DND-41 (cell line): ENCODE measurements at regions not wholly inside any gene's neighbourhood (a gene's known extent, or its start where the extent isn't known, plus 50 kb on each side); places are given as distances from the start of the nearest gene placed in this dataset.

Experiments used
- ATAC-seq: fragments of 200-7000 bp; cut with Tn5 transposase; 3 replicates; pipeline ENCODE4 v1.9.1; 2021; ENCODE audit warnings: low read depth; ENCODE audit not compliant: insufficient read depth
- DNase-seq: peaks from one replicate; pipeline ENCODE4 v3.0.0-alpha.2; 2020
- H2AFZ ChIP-seq: 2 replicates; pipeline ENCODE4 v1.6.0; 2012; ENCODE audit warnings: low read depth, low read length
- H3K27ac ChIP-seq: 2 replicates; pipeline ENCODE4 v1.5.1; 2012; ENCODE audit warnings: low read length, inconsistent platforms
- H3K27me3 ChIP-seq: fragments of 200-600 bp; sonication (generic); 2 replicates; pipeline ENCODE4 v1.6.0; 2012; ENCODE audit warnings: low read length, mild to moderate bottlenecking, inconsistent platforms; ENCODE audit not compliant: insufficient read depth, poor library complexity
- H3K36me3 ChIP-seq: 2 replicates; pipeline ENCODE4 v1.5.1; 2012; ENCODE audit warnings: low read length, inconsistent platforms; ENCODE audit not compliant: insufficient read depth
- H3K4me1 ChIP-seq: 2 replicates; pipeline ENCODE4 v1.5.1; 2012; ENCODE audit warnings: mild to moderate bottlenecking, low read length; ENCODE audit not compliant: insufficient read depth
- H3K4me2 ChIP-seq: 2 replicates; pipeline ENCODE4 v1.6.0; 2012; ENCODE audit warnings: mild to moderate bottlenecking, moderate library complexity, low read length, inconsistent platforms; ENCODE audit not compliant: insufficient read depth
- H3K4me3 ChIP-seq, 2 experiments: fragments of 200-600 bp in 1 of 2; shearing (Covaris generic) in 1 of 2; 2 replicates each; pipeline ENCODE4 v1.5.1; 2012 to 2016; ENCODE audit warnings: inconsistent platforms in 2 of 2, low read length in 2 of 2, mild to moderate bottlenecking in 2 of 2, low read depth in 1 of 2, moderate library complexity in 1 of 2
- H3K79me2 ChIP-seq: 2 replicates; pipeline ENCODE4 v1.6.0; 2012; ENCODE audit warnings: low read length, inconsistent platforms; ENCODE audit not compliant: insufficient read depth
- H3K9ac ChIP-seq: 2 replicates; pipeline ENCODE4 v1.6.0; 2012; ENCODE audit warnings: low read depth, mild to moderate bottlenecking, inconsistent platforms, low read length, moderate library complexity
- H3K9me3 ChIP-seq: 2 replicates; pipeline ENCODE4 v1.5.1; 2012; ENCODE audit warnings: low read length, moderate library complexity, mild to moderate bottlenecking, inconsistent platforms; ENCODE audit not compliant: insufficient read depth, severe bottlenecking
- H4K20me1 ChIP-seq: 2 replicates; pipeline ENCODE4 v1.6.0; 2012; ENCODE audit warnings: low read length; ENCODE audit not compliant: insufficient read depth
- CTCF ChIP-seq: IDR thresholded peaks from 2 replicates; pipeline ENCODE4 v1.5.1; 2012; ENCODE audit warnings: borderline replicate concordance, low read length, moderate library complexity, mild to moderate bottlenecking; ENCODE audit not compliant: poor library complexity, severe bottlenecking; ENCODE audit errors: extremely low read depth
- EZH2 ChIP-seq: IDR thresholded peaks from 3 replicates; pipeline ENCODE4 v1.6.1; 2012; ENCODE audit warnings: borderline replicate concordance, low read depth, mild to moderate bottlenecking, moderate library complexity, low read length, inconsistent platforms; ENCODE audit not compliant: severe bottlenecking

GRCh38 chr6:91114123-91114708, 527.3 kb upstream of the MAP3K7 start:
- Histone ChIP-seq H3K4me3 (no peak overlapping the region), H3K4me2 (no peak overlapping the region), H3K9me3 (no peaks in the 10 kb centered on the region), H3K36me3 (no peaks in the 10 kb centered on the region), H2AFZ (no peak overlapping the region), H4K20me1 (no peaks in the 10 kb centered on the region), H3K4me1 (no peaks in the 10 kb centered on the region), H3K9ac (no peak overlapping the region), H3K79me2 (no peaks in the 10 kb centered on the region), H3K27me3 (no peaks in the 10 kb centered on the region), H3K27ac (no peak overlapping the region)
- TF ChIP-seq CTCF = no peak
- no peak for TF ChIP-seq EZH2
- ATAC-seq (no peak), DNase-seq (no peak)

- no peak overlapping the region for H3K9ac ChIP-seq
- DNase-seq (no peak), ATAC-seq (no peak)
- no peaks in the 10 kb centered on the region for H3K4me1 ChIP-seq
- peaks cover 6% of the 10 kb centered on the region for H3K27me3 ChIP-seq
- H3K27ac ChIP-seq = no peak overlapping the region
- H3K36me3 ChIP-seq = no peaks in the 10 kb centered on the region
- no peak overlapping the region for H3K4me3 ChIP-seq
- H4K20me1 ChIP-seq = no peaks in the 10 kb centered on the region
- H3K9me3 ChIP-seq = no peaks in the 10 kb centered on the region
- H2AFZ ChIP-seq = no peak overlapping the region
- no peak for TF ChIP-seq CTCF
- TF ChIP-seq EZH2 = no peak
- no peaks in the 10 kb centered on the region for H3K79me2 ChIP-seq
- H3K4me2 ChIP-seq = no peak overlapping the region
Observed at GRCh38 chr6:91106083-91106482, 519.2 kb upstream of the MAP3K7 start.

GRCh38 chr6:91105532-91105931, 518.7 kb upstream of the MAP3K7 start:
- H3K27ac ChIP-seq = no peak overlapping the region
- no peak overlapping the region for H3K4me3 ChIP-seq
- no peaks in the 10 kb centered on the region for H3K4me1 ChIP-seq
- no peaks in the 10 kb centered on the region for H4K20me1 ChIP-seq
- H3K4me2 ChIP-seq = no peak overlapping the region
- no peaks in the 10 kb centered on the region for H3K36me3 ChIP-seq
- no peaks in the 10 kb centered on the region for H3K9me3 ChIP-seq
- peaks cover 6% of the 10 kb centered on the region for H3K27me3 ChIP-seq
- no peak for TF ChIP-seq CTCF
- TF ChIP-seq EZH2 = no peak
- no peaks in the 10 kb centered on the region for H3K79me2 ChIP-seq
- H3K9ac ChIP-seq = no peak overlapping the region
- no peak overlapping the region for H2AFZ ChIP-seq
- no peak for DNase-seq
- ATAC-seq = no peak

- no peak for ATAC-seq
- Histone ChIP-seq H3K27ac (no peak overlapping the region), H3K4me3 (no peak overlapping the region), H3K4me1 (no peaks in the 10 kb centered on the region), H3K79me2 (no peaks in the 10 kb centered on the region), H3K36me3 (no peaks in the 10 kb centered on the region), H3K4me2 (no peak overlapping the region), H3K27me3 (peaks cover 4% of the 10 kb centered on the region), H2AFZ (no peak overlapping the region), H3K9ac (no peak overlapping the region), H4K20me1 (no peaks in the 10 kb centered on the region), H3K9me3 (no peaks in the 10 kb centered on the region)
- DNase-seq = no peak
- TF ChIP-seq CTCF = no peak
- TF ChIP-seq EZH2 = no peak
Observed at GRCh38 chr6:91099479-91099878, 512.6 kb upstream of the MAP3K7 start.
